Thyroid gland (tissue), 4 donors: ENCODE measurements at regions not wholly inside any gene's neighbourhood (a gene's known extent, or its start where the extent isn't known, plus 50 kb on each side); places are given as distances from the start of the nearest gene placed in this dataset.

Experiments
- DNase-seq, 2 donors: peaks; one replicate each; pipeline ENCODE4 v3.0.0-alpha.2; 2019
- H3K27ac ChIP-seq, 3 donors: fragments of 200-600 bp; sonication (generic); 1 replicate in 2 of 3; 2 replicates in 1 of 3; pipeline ENCODE4 v1.5.1; 2016 to 2019; ENCODE audit warnings: mild to moderate bottlenecking in 1 of 3, moderate library complexity in 1 of 3
- H3K27me3 ChIP-seq: fragments of 200-600 bp; sonication (generic); one replicate; pipeline ENCODE4 v1.5.1; 2019
- H3K36me3 ChIP-seq, 2 donors: fragments of 200-600 bp; sonication (generic); one replicate each; pipeline ENCODE4 v1.5.1; 2016 to 2019
- H3K4me1 ChIP-seq, 2 donors: fragments of 200-600 bp; sonication (generic); one replicate each; pipeline ENCODE4 v1.5.1; 2017 to 2019
- H3K4me3 ChIP-seq, 3 donors: fragments of 200-600 bp; sonication (generic); replicated peaks in 1 of 3; 1 replicate in 2 of 3; 2 replicates in 1 of 3; pipeline ENCODE4 v1.5.1; 2016; ENCODE audit warnings: mild to moderate bottlenecking in 1 of 3
- H3K9me3 ChIP-seq: fragments of 200-600 bp; sonication (generic); one replicate; pipeline ENCODE4 v1.5.1; 2017
- CTCF ChIP-seq, 6 experiments: fragments of 200-600 bp in 3 of 6; fragments of 450-650 bp in 3 of 6; sonication (generic) in 3 of 6; IDR thresholded peaks; one replicate each; pipeline ENCODE4 v1.5.1; 2016 to 2019; ENCODE audit warnings: antibody characterized with exemption in 6 of 6, mild to moderate bottlenecking in 2 of 6, inconsistent platforms in 1 of 6, moderate library complexity in 1 of 6
- POLR2A ChIP-seq, 2 donors: fragments of 450-650 bp; IDR thresholded peaks; one replicate each; pipeline ENCODE4 v1.6.1; 2017; ENCODE audit warnings: antibody characterized with exemption in 2 of 2, mild to moderate bottlenecking in 2 of 2, moderate library complexity in 1 of 2
- WGBS, 2 donors: methylation state at CpG; one replicate each; pipeline ENCODE4 v1.1.5; 2017; 5-methylcytosine and 5-hydroxymethylcytosine counted together
- intact Hi-C: fragments of 100-400 bp; cut with DNase I; formaldehyde crosslinking; loops from one replicate; pipeline ENCODE4 v1.15.1; 2023

- Histone ChIP-seq H3K9me3 (no peaks in the 10 kb centered on the region), H3K4me3 (no peak overlapping the region), H3K4me1 (peaks cover 16 to 21% of the 10 kb centered on the region in 2 donors), H3K27ac (no peak overlapping the region), H3K36me3 (no peaks in the 10 kb centered on the region), H3K27me3 (no peaks in the 10 kb centered on the region)
- TF ChIP-seq CTCF (IDR thresholded peaks at IDR 0.05), result no peak
- intact Hi-C loops, result no loop called here
- no peak for DNase-seq
- 97 to 98% methylated on average over 6 of the region's 6 CpGs for WGBS, 2 donors
These were observed 285.4 kb upstream of the USP24 start for GRCh38 chr1:55500601-55501000.

DNA sequence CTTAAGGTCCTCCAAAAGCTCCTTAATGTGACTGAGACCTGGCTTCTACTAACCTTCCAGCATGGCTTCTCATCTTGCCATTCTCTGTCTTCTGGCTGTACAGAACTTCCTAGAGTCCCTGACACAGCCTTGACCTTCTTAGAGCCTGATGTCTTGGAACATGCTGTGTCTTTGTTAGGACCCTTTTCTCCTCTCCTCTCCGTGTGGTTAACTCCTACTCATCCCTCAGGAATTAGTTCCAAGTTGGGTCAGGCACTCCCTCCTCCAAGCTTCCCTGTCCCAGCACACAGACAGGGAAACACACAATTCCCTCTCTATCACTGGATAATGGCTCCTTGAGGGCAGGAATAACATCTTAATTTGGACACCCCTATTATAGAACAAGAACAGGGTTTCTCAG, 275.4 kb upstream of the USP24 start:
- no peaks in the 10 kb centered on the region for H3K27me3 ChIP-seq
- H3K36me3 ChIP-seq, result no peaks in the 10 kb centered on the region
- H3K4me1 ChIP-seq, result peaks cover 0 to 3% of the 10 kb centered on the region in 2 donors
- H3K9me3 ChIP-seq, result no peaks in the 10 kb centered on the region
- no peak for TF ChIP-seq POLR2A (IDR thresholded peaks at IDR 0.05)
- no peak for TF ChIP-seq CTCF (IDR thresholded peaks at IDR 0.05)
- intact Hi-C loops, result no loop called here
- 81 to 88% methylated on average over 1 of the region's 1 CpG for WGBS, 2 donors
- H3K4me3 ChIP-seq, result no peak overlapping the region
- no peak overlapping the region for H3K27ac ChIP-seq
- DNase-seq, result no peak

- no peaks in the 10 kb centered on the region for H3K9me3 ChIP-seq
- no peaks in the 10 kb centered on the region for H3K27me3 ChIP-seq
- intact Hi-C loops, result no loop called here
- TF ChIP-seq POLR2A (IDR thresholded peaks at IDR 0.05) (no peak), CTCF (IDR thresholded peaks at IDR 0.05) (no peak)
- no peak for DNase-seq
- H3K4me1 ChIP-seq, result no peaks in the 10 kb centered on the region
- 95 to 100% methylated on average over 1 of the region's 1 CpG for WGBS, 2 donors
- no peak overlapping the region for H3K4me3 ChIP-seq
- no peak overlapping the region for H3K27ac ChIP-seq
- no peaks in the 10 kb centered on the region for H3K36me3 ChIP-seq
These were observed 269.0 kb upstream of the USP24 start for GRCh38 chr1:55484173-55484572.

DNA sequence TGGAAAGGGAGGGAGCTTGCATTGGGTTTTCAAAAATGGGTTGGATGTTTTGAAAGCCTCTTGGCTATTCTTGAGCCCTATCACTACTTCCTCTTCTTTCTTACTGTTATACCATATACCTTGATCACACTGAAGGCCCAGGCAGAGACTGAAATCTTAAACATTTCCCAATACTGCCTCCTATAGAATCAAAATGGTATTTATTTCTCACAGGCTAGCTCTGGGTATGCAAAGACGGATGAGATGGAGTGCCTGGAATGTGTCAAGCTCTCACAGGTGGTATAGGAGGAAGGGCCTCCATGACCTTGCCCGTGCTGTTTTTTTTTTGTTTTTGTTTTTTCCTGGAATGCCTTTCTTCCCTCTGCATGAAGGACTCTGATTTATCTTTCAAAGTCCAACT, 268.4 kb upstream of the USP24 start:
- intact Hi-C loops, result no loop called here
- DNase-seq, result no peak
- no peak for TF ChIP-seq CTCF (IDR thresholded peaks at IDR 0.05)
- TF ChIP-seq POLR2A (IDR thresholded peaks at IDR 0.05), result no peak
- H3K4me1 ChIP-seq, result no peaks in the 10 kb centered on the region
- H3K36me3 ChIP-seq, result no peaks in the 10 kb centered on the region
- 85 to 86% methylated on average over 2 of the region's 2 CpGs for WGBS, 2 donors
- no peak overlapping the region for H3K4me3 ChIP-seq
- H3K27ac ChIP-seq, result no peak overlapping the region
- no peaks in the 10 kb centered on the region for H3K9me3 ChIP-seq
- no peaks in the 10 kb centered on the region for H3K27me3 ChIP-seq

DNA sequence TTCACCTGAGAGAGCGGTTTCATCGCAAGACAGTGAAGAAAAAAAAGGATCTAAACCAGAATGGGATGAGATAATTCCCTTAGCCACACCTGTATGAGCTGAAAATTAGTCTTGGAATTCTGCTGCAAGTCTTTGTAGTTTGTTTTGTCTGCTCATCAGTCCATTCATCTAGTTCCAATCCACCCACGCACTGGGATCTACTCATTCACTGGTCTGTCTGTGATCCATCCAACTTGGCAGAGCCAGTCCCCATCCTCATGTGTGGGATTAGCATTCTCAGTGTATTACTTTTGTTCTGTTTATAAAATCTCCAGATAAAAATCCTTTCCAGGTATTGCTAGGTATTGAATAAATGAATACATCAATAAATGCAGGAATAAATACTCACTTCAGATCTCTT, 266.5 kb upstream of the USP24 start:
- intact Hi-C loops, result no loop called here
- H3K9me3 ChIP-seq, result no peaks in the 10 kb centered on the region
- no peaks in the 10 kb centered on the region for H3K36me3 ChIP-seq
- no peak for DNase-seq
- 91% methylated on average over 3 of the region's 3 CpGs for WGBS, 2 donors
- H3K4me1 ChIP-seq, result peaks cover 6 to 12% of the 10 kb centered on the region in 2 donors
- no peak overlapping the region for H3K27ac ChIP-seq
- no peak overlapping the region for H3K4me3 ChIP-seq
- no peaks in the 10 kb centered on the region for H3K27me3 ChIP-seq
- TF ChIP-seq POLR2A (IDR thresholded peaks at IDR 0.05) (no peak), CTCF (IDR thresholded peaks at IDR 0.05) (no peak)
